CD14-positive monocyte (primary cell): ENCODE measurements at regions not wholly inside any gene's neighbourhood (a gene's known extent, or its start where the extent isn't known, plus 50 kb on each side); places are given as distances from the start of the nearest gene placed in this dataset.

ENCODE experiments used
- DNase-seq, 3 donors: peaks; one replicate each; pipeline ENCODE4 v3.0.0-alpha.2; 2011 to 2022
- H2AFZ ChIP-seq: 2 replicates; pipeline ENCODE4 v1.6.0; 2012; ENCODE audit warnings: mild to moderate bottlenecking, low read depth, low read length, inconsistent platforms; ENCODE audit not compliant: insufficient read depth, poor library complexity, severe bottlenecking
- H3K27ac ChIP-seq, 2 donors: 1 replicate in 1 of 2; 2 replicates in 1 of 2; pipeline ENCODE4 v1.5.1; 2012 to 2013; ENCODE audit warnings: low read length in 2 of 2, control low read depth in 1 of 2, inconsistent platforms in 1 of 2, low read depth in 1 of 2, mild to moderate bottlenecking in 1 of 2
- H3K27me3 ChIP-seq, 2 donors: one replicate each; pipeline versions ENCODE4 v1.6.0 to v1.6.1; 2011 to 2013; ENCODE audit warnings: low read length in 2 of 2; ENCODE audit not compliant: control insufficient read depth in 2 of 2, insufficient read depth in 2 of 2
- H3K36me3 ChIP-seq, 2 donors: replicated peaks in 1 of 2; 1 replicate in 1 of 2; 2 replicates in 1 of 2; pipeline versions ENCODE4 v1.5.1 to v1.6.1; 2012 to 2013; ENCODE audit warnings: low read length in 2 of 2, control low read depth in 1 of 2, inconsistent platforms in 1 of 2, mild to moderate bottlenecking in 1 of 2; ENCODE audit not compliant: insufficient read depth in 2 of 2, control insufficient read depth in 1 of 2
- H3K4me1 ChIP-seq, 2 donors: 1 replicate in 1 of 2; 2 replicates in 1 of 2; pipeline versions ENCODE4 v1.5.1 to v1.6.1; 2012 to 2013; ENCODE audit warnings: low read length in 2 of 2, control low read depth in 1 of 2, inconsistent platforms in 1 of 2, mild to moderate bottlenecking in 1 of 2, moderate library complexity in 1 of 2; ENCODE audit not compliant: insufficient read depth in 2 of 2, control insufficient read depth in 1 of 2
- H3K4me2 ChIP-seq: replicated peaks from 2 replicates; pipeline ENCODE3; 2012; ENCODE audit warnings: low read length, moderate library complexity, mild to moderate bottlenecking; ENCODE audit not compliant: poor library complexity, severe bottlenecking; ENCODE audit errors: extremely low read depth
- H3K4me3 ChIP-seq, 3 experiments: fragments of 200-600 bp in 1 of 3; sonication (generic) in 1 of 3; replicated peaks in 1 of 3; 1 replicate in 2 of 3; 2 replicates in 1 of 3; pipeline ENCODE4 v1.5.1; 2011 to 2013; ENCODE audit warnings: low read length in 3 of 3, mild to moderate bottlenecking in 3 of 3, control low read depth in 2 of 3, low read depth in 2 of 3, inconsistent platforms in 1 of 3, moderate library complexity in 1 of 3
- H3K79me2 ChIP-seq: 2 replicates; pipeline ENCODE4 v1.6.0; 2012; ENCODE audit warnings: mild to moderate bottlenecking, control low read depth, inconsistent platforms, low read length, moderate library complexity; ENCODE audit not compliant: insufficient read depth
- H3K9ac ChIP-seq: 2 replicates; pipeline ENCODE4 v1.6.0; 2017; ENCODE audit warnings: low read length, mild to moderate bottlenecking; ENCODE audit not compliant: insufficient read depth, poor library complexity, severe bottlenecking
- H3K9me3 ChIP-seq, 2 donors: replicated peaks in 1 of 2; 1 replicate in 1 of 2; 2 replicates in 1 of 2; pipeline versions ENCODE4 v1.5.1 to v1.6.1; 2012 to 2013; ENCODE audit warnings: low read length in 2 of 2, control low read depth in 1 of 2; ENCODE audit not compliant: control insufficient read depth in 1 of 2, insufficient read depth in 1 of 2
- H4K20me1 ChIP-seq: 2 replicates; pipeline ENCODE4 v1.6.0; 2012; ENCODE audit warnings: mild to moderate bottlenecking, low read length, control low read depth, moderate library complexity; ENCODE audit not compliant: insufficient read depth
- H3K27ac Mint-ChIP-seq, 7 donors: one replicate each; pipeline ENCODE4 v1.8.0; 2020; ENCODE audit warnings: mild to moderate bottlenecking in 7 of 7, mixed read lengths in 7 of 7, moderate library complexity in 6 of 7, inconsistent platforms in 2 of 7
- H3K27me3 Mint-ChIP-seq, 3 donors: one replicate each; pipeline ENCODE4 v1.8.0; 2021 to 2022; ENCODE audit warnings: low read depth in 3 of 3, mild to moderate bottlenecking in 3 of 3, mixed read lengths in 3 of 3, moderate library complexity in 3 of 3, inconsistent platforms in 1 of 3
- H3K36me3 Mint-ChIP-seq, 2 donors: one replicate each; pipeline ENCODE4 v1.8.0; 2020; ENCODE audit warnings: mixed read lengths in 2 of 2, inconsistent platforms in 1 of 2, mild to moderate bottlenecking in 1 of 2
- H3K4me1 Mint-ChIP-seq: one replicate; pipeline ENCODE4 v1.8.0; 2020; ENCODE audit warnings: mild to moderate bottlenecking, mixed read lengths
- H3K4me3 Mint-ChIP-seq, 2 donors: one replicate each; pipeline ENCODE4 v1.8.0; 2020; ENCODE audit warnings: mild to moderate bottlenecking in 2 of 2, mixed read lengths in 2 of 2, moderate library complexity in 1 of 2
- H3K9me3 Mint-ChIP-seq, 7 donors: one replicate each; pipeline ENCODE4 v1.8.0; 2020 to 2022; ENCODE audit warnings: mixed read lengths in 7 of 7, mild to moderate bottlenecking in 6 of 7, moderate library complexity in 6 of 7, inconsistent platforms in 2 of 7
- CTCF ChIP-seq: fragments of 200-600 bp; IDR thresholded peaks from one replicate; pipeline ENCODE4 v1.8.0; 2022; ENCODE audit warnings: antibody characterized with exemption, mild to moderate bottlenecking
- WGBS: methylation state at CpG from one replicate; pipeline ENCODE4 v1.1.5; 2013; ENCODE audit warnings: missing lambda C conversion rate; ENCODE audit not compliant: insufficient coverage; 5-methylcytosine and 5-hydroxymethylcytosine counted together
- intact Hi-C, 2 donors: fragments of 100-400 bp; cut with micrococcal nuclease; formaldehyde crosslinking; loops; one replicate each; pipeline versions ENCODE4 v1.15.0 to v1.15.1; 2023

DNA sequence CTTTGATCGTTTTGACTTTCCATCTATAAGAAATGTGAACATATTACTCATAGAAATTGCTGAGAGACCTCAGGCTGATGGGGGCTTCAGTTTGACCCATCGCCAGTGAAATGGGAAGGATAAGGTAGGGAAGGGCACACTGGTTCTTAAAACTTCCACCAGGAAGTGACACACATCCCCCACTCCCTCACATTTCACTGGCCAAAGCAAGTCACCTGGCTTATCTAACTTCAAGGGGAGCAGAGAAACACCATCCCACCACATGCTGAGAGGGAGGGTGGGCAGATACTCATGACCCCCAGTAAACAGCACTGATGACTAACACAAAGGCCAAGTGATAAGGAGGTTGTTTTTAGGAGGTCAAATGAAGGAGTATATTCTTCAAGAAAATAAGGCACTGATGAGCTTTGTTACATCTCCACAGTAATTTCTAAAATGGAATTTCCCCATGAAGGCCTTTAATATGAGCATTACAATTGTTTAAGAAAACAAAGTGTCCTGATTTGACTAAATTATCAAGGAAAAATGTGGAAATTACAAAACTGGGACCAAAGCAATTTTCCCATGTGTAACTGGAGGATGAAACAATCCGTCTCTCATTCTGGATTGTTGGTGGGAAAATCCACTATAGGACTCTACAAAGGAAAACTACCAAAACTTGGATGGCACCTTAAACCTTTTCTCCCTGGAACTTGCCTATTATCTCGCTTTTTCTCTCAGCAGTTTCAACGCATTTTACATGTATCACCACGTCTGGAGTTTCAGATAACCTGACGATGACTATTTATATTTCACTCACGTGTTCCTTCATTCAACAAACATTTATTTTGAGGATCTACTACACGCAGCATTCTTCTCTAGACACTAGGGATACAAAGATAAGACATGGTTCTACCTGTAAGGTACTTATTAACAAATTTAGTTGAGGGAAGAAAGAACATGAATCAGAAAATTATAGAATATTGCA, 91.8 kb upstream of the EEA1 start:
- H3K9ac ChIP-seq: no peak overlapping the region

More for the DNA sequence above, 91.8 kb upstream of the EEA1 start:
- Histone ChIP-seq H4K20me1 (no peaks in the 10 kb centered on the region), H3K27ac (no peak overlapping the region), H3K4me3 (no peak overlapping the region), H3K4me1 (no peaks in the 10 kb centered on the region), H3K27me3 (no peaks in the 10 kb centered on the region), H3K36me3 (no peaks in the 10 kb centered on the region), H3K9me3 (no peaks in the 10 kb centered on the region), H2AFZ (no peak overlapping the region), H3K4me2 (no peak overlapping the region), H3K79me2 (no peaks in the 10 kb centered on the region)
- intact Hi-C loops: no loop called here
- H3K4me1 Mint-ChIP-seq: no peaks in the 10 kb centered on the region
- 92% methylated on average over 3 of the region's 9 CpGs for WGBS
- no peaks in the 10 kb centered on the region for H3K36me3 Mint-ChIP-seq
- peaks cover 0 to 3% (median 0%) of the 10 kb centered on the region in 3 donors for H3K27me3 Mint-ChIP-seq
- TF ChIP-seq CTCF: no peak
- H3K9me3 Mint-ChIP-seq: no peaks in the 10 kb centered on the region
- no peak overlapping the region for H3K4me3 Mint-ChIP-seq
- no peak for DNase-seq
- H3K27ac Mint-ChIP-seq: no peak overlapping the region
